ENCODE measurements at regions not wholly inside any gene's neighbourhood (a gene's known extent, or its start where the extent isn't known, plus 50 kb on each side); places are given as distances from the start of the nearest gene placed in this dataset.
"Not testable (repeated sequence)": the region's sequence is repeated elsewhere in the genome, so short reads cannot be mapped to it uniquely, and the experiment has no call there.

DNA sequence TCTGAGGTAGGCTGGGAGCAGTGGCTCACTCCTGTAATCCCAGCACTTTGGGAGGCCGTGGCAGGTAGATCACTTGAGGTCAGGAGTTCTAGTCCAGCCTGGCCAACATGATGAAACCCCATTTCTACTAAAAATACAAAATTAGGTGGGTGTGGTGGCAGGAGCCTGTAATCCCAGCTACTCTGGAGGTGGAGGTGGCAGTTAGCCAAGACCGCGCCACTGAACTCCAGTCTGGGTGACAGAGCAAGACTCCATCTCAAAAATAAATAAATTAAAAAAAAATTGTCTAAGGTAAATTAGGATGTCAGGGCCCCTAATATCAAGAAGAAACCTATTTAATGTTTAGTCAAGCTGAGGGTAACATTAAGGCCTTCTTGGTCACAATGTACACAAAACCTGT, 123.7 kb upstream of the TUSC1 start:
- WGBS (ENCODE audit: low lambda C conversion rate) = 78% methylated on average over 3 of the region's 3 CpGs
- H3K4me1 ChIP-seq (ENCODE audit: control insufficient read depth in 1 of 2, insufficient read depth in 2 of 2, low read depth in 1 of 2, low read length in 1 of 2); H3K9me2 ChIP-seq; H3K9me3 ChIP-seq; H3K4me2 ChIP-seq; H4K20me1 ChIP-seq (ENCODE audit: insufficient read depth); H3F3A ChIP-seq (replicated peaks; ENCODE audit: insufficient read depth); POLR2A ChIA-PET; H3K27ac ChIP-seq (ENCODE audit: low read depth in 2 of 2, low read length in 1 of 2); H3K4me3 ChIP-seq (ENCODE audit: low read depth in 2 of 2, low read length in 1 of 2); H3K79me2 ChIP-seq (ENCODE audit: insufficient read depth); H3K36me3 ChIP-seq (replicated peaks in 1 of 2; ENCODE audit: control insufficient read depth in 1 of 2, insufficient read depth in 2 of 2, low read length in 1 of 2); H3K9ac ChIP-seq; H3K27me3 ChIP-seq (ENCODE audit: insufficient read depth); DNase-seq; H2AFZ ChIP-seq (ENCODE audit: low read depth): not testable (repeated sequence)
- CTCF ChIA-PET = interaction anchor here (1.0 kb wide), 1 partner anchor 10 kb away, joined by 3 read pairs; no protein-coding TSS in a partner anchor

DNA sequence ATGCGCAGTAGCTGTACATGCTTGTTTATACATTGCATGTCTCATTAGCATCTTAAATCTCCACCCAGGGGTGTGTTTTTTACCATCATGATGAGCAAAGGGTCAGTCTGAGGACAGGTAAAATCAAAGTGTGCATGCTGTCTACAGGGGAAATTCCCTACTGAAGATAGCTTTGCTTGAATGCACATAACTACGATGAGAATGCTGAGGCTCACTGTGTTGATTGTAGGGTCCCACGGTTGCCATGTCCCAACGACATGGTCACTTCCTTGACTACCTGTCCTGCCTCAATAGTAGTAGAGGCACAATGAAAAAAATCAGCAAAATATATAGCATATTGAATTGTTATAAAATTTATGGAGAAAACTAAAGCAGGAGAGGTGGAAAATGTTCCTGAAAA, 95.6 kb upstream of the TUSC1 start:
- H3K9me3 ChIP-seq = no peaks in the 10 kb centered on the region
- no peaks in the 10 kb centered on the region for H3F3A ChIP-seq (replicated peaks; ENCODE audit: insufficient read depth)
- no peak overlapping the region for H3K4me3 ChIP-seq (ENCODE audit: low read depth in 2 of 2, low read length in 1 of 2)
- H3K27ac ChIP-seq (ENCODE audit: low read depth in 2 of 2, low read length in 1 of 2) = no peak overlapping the region
- no peaks in the 10 kb centered on the region for H3K9me2 ChIP-seq
- H3K27me3 ChIP-seq (ENCODE audit: insufficient read depth) = no peaks in the 10 kb centered on the region
- no peaks in the 10 kb centered on the region for H3K4me1 ChIP-seq (ENCODE audit: control insufficient read depth in 1 of 2, insufficient read depth in 2 of 2, low read depth in 1 of 2, low read length in 1 of 2)
- ChIA-PET POLR2A (no interaction called here), CTCF (no interaction called here)
- H4K20me1 ChIP-seq (ENCODE audit: insufficient read depth) = no peaks in the 10 kb centered on the region
- TF ChIP-seq CHD2 (IDR thresholded peaks at IDR 0.05; ENCODE audit: low read length, partially characterized antibody) = no peak
- no peak overlapping the region for H2AFZ ChIP-seq (ENCODE audit: low read depth)
- H3K4me2 ChIP-seq = no peak overlapping the region
- no peaks in the 10 kb centered on the region for H3K36me3 ChIP-seq (replicated peaks in 1 of 2; ENCODE audit: control insufficient read depth in 1 of 2, insufficient read depth in 2 of 2, low read length in 1 of 2)
- no peak overlapping the region for H3K9ac ChIP-seq
- no peak for DNase-seq
- no peaks in the 10 kb centered on the region for H3K79me2 ChIP-seq (ENCODE audit: insufficient read depth)
- WGBS (ENCODE audit: low lambda C conversion rate) = 34% methylated on average over 4 of the region's 4 CpGs

DNA sequence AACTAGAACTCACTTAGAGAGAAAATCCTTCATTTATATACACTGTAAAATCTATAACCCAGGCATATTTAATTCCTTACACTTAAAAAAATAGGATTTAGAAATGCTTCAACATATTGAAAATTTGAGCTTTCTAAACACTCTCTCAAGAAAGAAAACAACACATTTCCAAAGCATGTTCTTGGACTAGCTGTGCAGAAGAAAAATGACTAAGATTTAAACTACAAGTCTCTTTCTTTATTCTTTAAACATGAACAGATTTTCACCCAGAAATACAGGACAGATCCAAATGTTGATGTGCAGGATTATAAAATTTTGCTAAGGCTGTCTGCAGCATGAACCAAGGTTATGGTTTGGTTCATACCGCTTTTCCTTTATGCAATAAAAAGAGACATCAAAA, 77.7 kb upstream of the TUSC1 start:
- Histone ChIP-seq H3K9me3 (no peaks in the 10 kb centered on the region), H3K9ac (no peak overlapping the region), H3K4me1 (ENCODE audit: control insufficient read depth in 1 of 2, insufficient read depth in 2 of 2, low read depth in 1 of 2, low read length in 1 of 2) (no peaks in the 10 kb centered on the region), H3K27ac (ENCODE audit: low read depth in 2 of 2, low read length in 1 of 2) (no peak overlapping the region), H3K79me2 (ENCODE audit: insufficient read depth) (no peaks in the 10 kb centered on the region), H2AFZ (ENCODE audit: low read depth) (no peak overlapping the region), H3K4me2 (no peak overlapping the region), H3K4me3 (ENCODE audit: low read depth in 2 of 2, low read length in 1 of 2) (no peak overlapping the region), H3K27me3 (ENCODE audit: insufficient read depth) (no peaks in the 10 kb centered on the region), H4K20me1 (ENCODE audit: insufficient read depth) (no peaks in the 10 kb centered on the region), H3K36me3 (replicated peaks in 1 of 2; ENCODE audit: control insufficient read depth in 1 of 2, insufficient read depth in 2 of 2, low read length in 1 of 2) (no peaks in the 10 kb centered on the region), H3F3A (replicated peaks; ENCODE audit: insufficient read depth) (no peaks in the 10 kb centered on the region), H3K9me2 (no peaks in the 10 kb centered on the region)
- DNase-seq = no peak
- POLR2A ChIA-PET = no interaction called here
- WGBS (ENCODE audit: low lambda C conversion rate) = 68% methylated on average over 1 of the region's 1 CpG
- TF ChIP-seq CHD2 (IDR thresholded peaks at IDR 0.05; ENCODE audit: low read length, partially characterized antibody) = no peak
- TF ChIP-seq FOXJ3 (CRISPR knock-in tag; IDR thresholded peaks at IDR 0.05) = no peak
- no peak for TF ChIP-seq TAF1 (IDR thresholded peaks at IDR 0.05; ENCODE audit: borderline replicate concordance, low read depth, low read length)
- TF ChIP-seq MEF2A (IDR thresholded peaks at IDR 0.05; ENCODE audit: borderline replicate concordance, low read depth) = no peak
- TF ChIP-seq EP300 (IDR thresholded peaks at IDR 0.05; ENCODE audit: borderline replicate concordance in 1 of 2, low read depth in 1 of 2, low read length in 1 of 2) = no peak
- TF ChIP-seq GATA2 (CRISPR knock-in tag; IDR thresholded peaks at IDR 0.05) = no peak
- TF ChIP-seq, protein P1, sequence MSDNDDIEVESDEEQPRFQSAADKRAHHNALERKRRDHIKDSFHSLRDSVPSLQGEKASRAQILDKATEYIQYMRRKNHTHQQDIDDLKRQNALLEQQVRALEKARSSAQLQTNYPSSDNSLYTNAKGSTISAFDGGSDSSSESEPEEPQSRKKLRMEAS (IDR thresholded peaks at IDR 0.05; ENCODE audit: low read depth) = no peak
- TF ChIP-seq, protein P2, sequence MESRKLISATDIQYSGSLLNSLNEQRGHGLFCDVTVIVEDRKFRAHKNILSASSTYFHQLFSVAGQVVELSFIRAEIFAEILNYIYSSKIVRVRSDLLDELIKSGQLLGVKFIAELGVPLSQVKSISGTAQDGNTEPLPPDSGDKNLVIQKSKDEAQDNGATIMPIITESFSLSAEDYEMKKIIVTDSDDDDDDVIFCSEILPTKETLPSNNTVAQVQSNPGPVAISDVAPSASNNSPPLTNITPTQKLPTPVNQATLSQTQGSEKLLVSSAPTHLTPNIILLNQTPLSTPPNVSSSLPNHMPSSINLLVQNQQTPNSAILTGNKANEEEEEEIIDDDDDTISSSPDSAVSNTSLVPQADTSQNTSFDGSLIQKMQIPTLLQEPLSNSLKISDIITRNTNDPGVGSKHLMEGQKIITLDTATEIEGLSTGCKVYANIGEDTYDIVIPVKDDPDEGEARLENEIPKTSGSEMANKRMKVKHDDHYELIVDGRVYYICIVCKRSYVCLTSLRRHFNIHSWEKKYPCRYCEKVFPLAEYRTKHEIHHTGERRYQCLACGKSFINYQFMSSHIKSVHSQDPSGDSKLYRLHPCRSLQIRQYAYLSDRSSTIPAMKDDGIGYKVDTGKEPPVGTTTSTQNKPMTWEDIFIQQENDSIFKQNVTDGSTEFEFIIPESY (IDR thresholded peaks at IDR 0.05; ENCODE audit: borderline replicate concordance, low read depth) = no peak
- TF ChIP-seq NFIC (IDR thresholded peaks at IDR 0.05; ENCODE audit: borderline replicate concordance) = no peak
- TF ChIP-seq MXI1 (IDR thresholded peaks at IDR 0.05; ENCODE audit: low read depth, low read length) = no peak
- TF ChIP-seq POLR2AphosphoS5 (IDR thresholded peaks at IDR 0.05; ENCODE audit: low read depth, low read length) = no peak
- TF ChIP-seq YY1 (IDR thresholded peaks at IDR 0.05; ENCODE audit: low read depth) = no peak
- no peak for TF ChIP-seq FOSL2 (IDR thresholded peaks at IDR 0.05; ENCODE audit: borderline replicate concordance, low read depth)
- TF ChIP-seq RCOR1 (IDR thresholded peaks at IDR 0.05; ENCODE audit: low read length) = no peak
- TF ChIP-seq RAD21 (IDR thresholded peaks at IDR 0.05; ENCODE audit: low read length) = no peak
- TF ChIP-seq EZH2phosphoT487 (IDR thresholded peaks at IDR 0.05; ENCODE audit: borderline replicate concordance, low read depth) = no peak
- TF ChIP-seq TEAD4 (IDR thresholded peaks at IDR 0.05; ENCODE audit: borderline replicate concordance, insufficient read depth) = no peak
- TF ChIP-seq, protein P3, sequence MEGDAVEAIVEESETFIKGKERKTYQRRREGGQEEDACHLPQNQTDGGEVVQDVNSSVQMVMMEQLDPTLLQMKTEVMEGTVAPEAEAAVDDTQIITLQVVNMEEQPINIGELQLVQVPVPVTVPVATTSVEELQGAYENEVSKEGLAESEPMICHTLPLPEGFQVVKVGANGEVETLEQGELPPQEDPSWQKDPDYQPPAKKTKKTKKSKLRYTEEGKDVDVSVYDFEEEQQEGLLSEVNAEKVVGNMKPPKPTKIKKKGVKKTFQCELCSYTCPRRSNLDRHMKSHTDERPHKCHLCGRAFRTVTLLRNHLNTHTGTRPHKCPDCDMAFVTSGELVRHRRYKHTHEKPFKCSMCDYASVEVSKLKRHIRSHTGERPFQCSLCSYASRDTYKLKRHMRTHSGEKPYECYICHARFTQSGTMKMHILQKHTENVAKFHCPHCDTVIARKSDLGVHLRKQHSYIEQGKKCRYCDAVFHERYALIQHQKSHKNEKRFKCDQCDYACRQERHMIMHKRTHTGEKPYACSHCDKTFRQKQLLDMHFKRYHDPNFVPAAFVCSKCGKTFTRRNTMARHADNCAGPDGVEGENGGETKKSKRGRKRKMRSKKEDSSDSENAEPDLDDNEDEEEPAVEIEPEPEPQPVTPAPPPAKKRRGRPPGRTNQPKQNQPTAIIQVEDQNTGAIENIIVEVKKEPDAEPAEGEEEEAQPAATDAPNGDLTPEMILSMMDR (IDR thresholded peaks at IDR 0.05) = no peak
- TF ChIP-seq RFX5 (IDR thresholded peaks at IDR 0.05; ENCODE audit: low read length) = no peak
- CTCF ChIA-PET = no interaction called here

All from SK-N-SH (cell line).